Activated CD4-positive, alpha-beta T cell treated with anti-CD3 and anti-CD28 coated beads, Interleukin-2, amount 50 U/mL, for 1 hour (primary cell): ENCODE measurements at regions not wholly inside any gene's neighbourhood (a gene's known extent, or its start where the extent isn't known, plus 50 kb on each side); places are given as distances from the start of the nearest gene placed in this dataset.

Source experiments
- DNase-seq: peaks from one replicate; pipeline ENCODE4 v3.0.0-alpha.2; 2020

- no peak for DNase-seq
Observed at GRCh38 chr11:116428638-116428975, 344.2 kb downstream of the BUD13 start.

- DNase-seq: no peak
Observed at GRCh38 chr11:116427903-116428637, 344.7 kb downstream of the BUD13 start.

GRCh38 chr11:116427337-116427902, 345.4 kb downstream of the BUD13 start:
- DNase-seq: no peak

GRCh38 chr11:116426761-116427160, 346.0 kb downstream of the BUD13 start:
- DNase-seq: no peak

- DNase-seq: no peak
Observed at GRCh38 chr11:116424615-116425261, 348.0 kb downstream of the BUD13 start.

- DNase-seq: no peak
Observed at GRCh38 chr11:116422956-116423600, 349.7 kb downstream of the BUD13 start.

GRCh38 chr11:116422556-116422955, 350.2 kb downstream of the BUD13 start:
- DNase-seq: no peak

- no peak for DNase-seq
Observed at GRCh38 chr11:116421529-116422185, 351.1 kb downstream of the BUD13 start.

- DNase-seq: no peak
Observed at GRCh38 chr11:116420770-116421528, 351.8 kb downstream of the BUD13 start.

GRCh38 chr11:116420030-116420429, 352.8 kb downstream of the BUD13 start:
- DNase-seq: no peak

GRCh38 chr11:116418388-116419041, 354.3 kb downstream of the BUD13 start:
- no peak for DNase-seq

- DNase-seq: no peak
Observed at GRCh38 chr11:116416852-116417251, 355.9 kb downstream of the BUD13 start.

- no peak for DNase-seq
Observed at GRCh38 chr11:116415095-116415494, 357.7 kb downstream of the BUD13 start.

GRCh38 chr11:116414357-116414880, 358.4 kb downstream of the BUD13 start:
- DNase-seq: no peak

GRCh38 chr11:116413301-116414242, 359.2 kb downstream of the BUD13 start:
- DNase-seq: no peak

- no peak for DNase-seq
Observed at GRCh38 chr11:116412118-116412889, 360.5 kb downstream of the BUD13 start.

- DNase-seq: no peak
Observed at GRCh38 chr11:116409238-116409637, 363.5 kb downstream of the BUD13 start.

- DNase-seq: no peak
Observed at GRCh38 chr11:116406042-116406441, 366.7 kb downstream of the BUD13 start.

- DNase-seq: no peak
Observed at GRCh38 chr11:116404462-116404798, 368.4 kb downstream of the BUD13 start.
